ENCODE measurements at regions not wholly inside any gene's neighbourhood (a gene's known extent, or its start where the extent isn't known, plus 50 kb on each side); places are given as distances from the start of the nearest gene placed in this dataset.

DNA sequence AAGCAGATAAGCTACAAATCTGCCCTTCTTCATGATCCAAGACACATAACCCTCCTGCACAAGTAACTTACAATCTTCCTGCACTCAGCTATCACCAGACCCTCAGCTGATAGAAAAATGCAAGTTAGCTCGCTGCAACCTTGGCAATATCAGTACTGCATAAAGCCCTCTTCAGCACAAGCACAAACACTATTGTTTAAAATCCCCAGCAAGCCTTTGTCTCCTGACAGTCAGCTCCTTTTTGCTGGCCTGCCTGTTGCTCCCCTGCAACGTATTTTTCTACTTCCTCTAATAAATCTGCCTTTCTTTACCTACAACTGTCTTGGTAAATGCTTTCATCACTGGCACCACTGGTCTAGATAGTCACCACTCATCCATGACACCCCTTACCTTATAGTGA is 59.8 kb downstream of the BAMBI start:
- Histone ChIP-seq H3K27ac (ENCODE audit: low read depth, low read length) (no peak overlapping the region), H3K79me2 (ENCODE audit: insufficient read depth, low read length) (no peaks in the 10 kb centered on the region), H3K27me3 (ENCODE audit: insufficient read depth, low read length) (peaks cover 2% of the 10 kb centered on the region), H3K9ac (ENCODE audit: low read length) (no peak overlapping the region), H3K4me1 (ENCODE audit: insufficient read depth, low read length) (no peaks in the 10 kb centered on the region), H4K20me1 (ENCODE audit: insufficient read depth, low read length) (no peaks in the 10 kb centered on the region), H2AFZ (ENCODE audit: low read depth, low read length) (no peak overlapping the region), H3K4me2 (ENCODE audit: low read length) (no peak overlapping the region), H3K9me3 (ENCODE audit: insufficient read depth, low read depth, low read length) (peaks cover 5% of the 10 kb centered on the region), H3K4me3 (ENCODE audit: insufficient read depth, low read depth, low read length) (no peak overlapping the region), H3K36me3 (ENCODE audit: insufficient read depth, low read length) (no peaks in the 10 kb centered on the region)
- peaks cover 6% of the 10 kb centered on the region for H3K27me3 Mint-ChIP-seq (ENCODE audit: low read depth, unreplicated experiment)
- no peaks in the 10 kb centered on the region for H3K4me1 Mint-ChIP-seq (ENCODE audit: low read depth, unreplicated experiment)
- no peak overlapping the region for H3K4me3 Mint-ChIP-seq (ENCODE audit: unreplicated experiment)
- no peak overlapping the region for H3K27ac Mint-ChIP-seq (ENCODE audit: unreplicated experiment)
- H3K36me3 Mint-ChIP-seq (ENCODE audit: low read depth, unreplicated experiment), result no peaks in the 10 kb centered on the region
- DNase-seq (ENCODE audit: low read depth) (no peak), FAIRE-seq (no peak)
- TF ChIP-seq EZH2 (IDR thresholded peaks at IDR 0.05; ENCODE audit: insufficient read depth, low read length), result no peak
- TF ChIP-seq, protein P1, sequence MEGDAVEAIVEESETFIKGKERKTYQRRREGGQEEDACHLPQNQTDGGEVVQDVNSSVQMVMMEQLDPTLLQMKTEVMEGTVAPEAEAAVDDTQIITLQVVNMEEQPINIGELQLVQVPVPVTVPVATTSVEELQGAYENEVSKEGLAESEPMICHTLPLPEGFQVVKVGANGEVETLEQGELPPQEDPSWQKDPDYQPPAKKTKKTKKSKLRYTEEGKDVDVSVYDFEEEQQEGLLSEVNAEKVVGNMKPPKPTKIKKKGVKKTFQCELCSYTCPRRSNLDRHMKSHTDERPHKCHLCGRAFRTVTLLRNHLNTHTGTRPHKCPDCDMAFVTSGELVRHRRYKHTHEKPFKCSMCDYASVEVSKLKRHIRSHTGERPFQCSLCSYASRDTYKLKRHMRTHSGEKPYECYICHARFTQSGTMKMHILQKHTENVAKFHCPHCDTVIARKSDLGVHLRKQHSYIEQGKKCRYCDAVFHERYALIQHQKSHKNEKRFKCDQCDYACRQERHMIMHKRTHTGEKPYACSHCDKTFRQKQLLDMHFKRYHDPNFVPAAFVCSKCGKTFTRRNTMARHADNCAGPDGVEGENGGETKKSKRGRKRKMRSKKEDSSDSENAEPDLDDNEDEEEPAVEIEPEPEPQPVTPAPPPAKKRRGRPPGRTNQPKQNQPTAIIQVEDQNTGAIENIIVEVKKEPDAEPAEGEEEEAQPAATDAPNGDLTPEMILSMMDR (IDR thresholded peaks at IDR 0.05; ENCODE audit: insufficient read depth, low read depth, low read length), result no peak
- H3K9me3 Mint-ChIP-seq (ENCODE audit: unreplicated experiment), result peaks cover 6% of the 10 kb centered on the region

DNA sequence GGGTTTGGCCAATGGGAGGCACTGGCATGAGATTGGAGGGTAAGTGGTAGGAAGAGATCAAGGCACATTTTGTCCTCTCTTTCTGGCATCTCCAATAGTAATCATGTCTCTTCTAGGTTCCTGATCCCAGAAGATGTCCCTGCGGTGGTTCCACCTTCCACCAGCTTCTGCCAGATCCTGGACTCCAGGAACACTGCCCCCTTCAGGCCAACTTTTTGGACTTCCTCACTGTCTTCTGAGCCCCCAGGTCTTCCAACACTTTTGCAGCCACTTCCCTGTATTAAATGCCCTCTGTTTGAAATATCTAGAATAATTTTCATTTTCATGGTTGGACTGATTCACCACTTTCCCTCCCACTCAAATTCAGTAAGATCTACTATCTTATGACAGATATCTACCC is 60.9 kb downstream of the BAMBI start:
- TF ChIP-seq, protein P1 (IDR thresholded peaks at IDR 0.05; ENCODE audit: insufficient read depth, low read depth, low read length), result no peak
- TF ChIP-seq EZH2 (IDR thresholded peaks at IDR 0.05; ENCODE audit: insufficient read depth, low read length), result no peak
- Histone ChIP-seq H3K27me3 (ENCODE audit: insufficient read depth, low read length) (peaks cover 2% of the 10 kb centered on the region), H3K4me1 (ENCODE audit: insufficient read depth, low read length) (no peaks in the 10 kb centered on the region), H2AFZ (ENCODE audit: low read depth, low read length) (no peak overlapping the region), H3K9me3 (ENCODE audit: insufficient read depth, low read depth, low read length) (peaks cover 5% of the 10 kb centered on the region), H3K79me2 (ENCODE audit: insufficient read depth, low read length) (no peaks in the 10 kb centered on the region), H3K9ac (ENCODE audit: low read length) (no peak overlapping the region), H4K20me1 (ENCODE audit: insufficient read depth, low read length) (no peaks in the 10 kb centered on the region), H3K4me3 (ENCODE audit: insufficient read depth, low read depth, low read length) (no peak overlapping the region), H3K36me3 (ENCODE audit: insufficient read depth, low read length) (no peaks in the 10 kb centered on the region), H3K27ac (ENCODE audit: low read depth, low read length) (no peak overlapping the region), H3K4me2 (ENCODE audit: low read length) (no peak overlapping the region)
- Mint-ChIP-seq H3K9me3 (ENCODE audit: unreplicated experiment) (peaks cover 3% of the 10 kb centered on the region), H3K4me3 (ENCODE audit: unreplicated experiment) (no peak overlapping the region), H3K4me1 (ENCODE audit: low read depth, unreplicated experiment) (no peaks in the 10 kb centered on the region), H3K27ac (ENCODE audit: unreplicated experiment) (no peak overlapping the region), H3K36me3 (ENCODE audit: low read depth, unreplicated experiment) (no peaks in the 10 kb centered on the region), H3K27me3 (ENCODE audit: low read depth, unreplicated experiment) (peaks cover 6% of the 10 kb centered on the region)
- no peak for FAIRE-seq
- no peak for DNase-seq (ENCODE audit: low read depth)

DNA sequence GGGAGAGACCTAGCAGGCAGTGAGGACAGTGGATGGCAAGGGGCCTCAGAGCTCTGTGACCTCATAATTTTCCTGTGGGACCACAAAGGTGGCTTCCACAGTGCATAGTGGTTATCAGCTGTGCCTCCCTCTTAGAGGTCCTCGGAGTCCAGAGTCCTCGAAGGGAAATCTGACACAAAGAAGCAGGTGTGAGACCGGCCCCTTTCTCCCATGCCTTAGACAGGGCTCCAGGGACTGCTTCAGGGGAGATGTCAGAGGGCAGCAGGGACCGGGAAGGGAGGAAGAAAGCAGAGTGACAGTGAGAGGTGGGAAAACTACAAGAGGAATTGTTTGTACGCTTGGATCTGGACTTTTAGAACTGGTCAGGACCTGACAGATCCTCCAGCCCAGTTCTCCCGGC is 66.3 kb downstream of the BAMBI start:
- no peak overlapping the region for H3K27ac Mint-ChIP-seq (ENCODE audit: unreplicated experiment)
- peaks cover 10% of the 10 kb centered on the region for H3K27me3 Mint-ChIP-seq (ENCODE audit: low read depth, unreplicated experiment)
- H3K9me3 Mint-ChIP-seq (ENCODE audit: unreplicated experiment), result peaks cover 13% of the 10 kb centered on the region
- no peak overlapping the region for H3K4me2 ChIP-seq (ENCODE audit: low read length)
- no peaks in the 10 kb centered on the region for H4K20me1 ChIP-seq (ENCODE audit: insufficient read depth, low read length)
- no peak overlapping the region for H3K9ac ChIP-seq (ENCODE audit: low read length)
- TF ChIP-seq, protein P1 (IDR thresholded peaks at IDR 0.05; ENCODE audit: insufficient read depth, low read depth, low read length), result no peak
- TF ChIP-seq EZH2 (IDR thresholded peaks at IDR 0.05; ENCODE audit: insufficient read depth, low read length), result no peak
- H3K9me3 ChIP-seq (ENCODE audit: insufficient read depth, low read depth, low read length), result peaks cover 4% of the 10 kb centered on the region
- no peaks in the 10 kb centered on the region for H3K36me3 Mint-ChIP-seq (ENCODE audit: low read depth, unreplicated experiment)
- no peaks in the 10 kb centered on the region for H3K36me3 ChIP-seq (ENCODE audit: insufficient read depth, low read length)
- H3K79me2 ChIP-seq (ENCODE audit: insufficient read depth, low read length), result no peaks in the 10 kb centered on the region
- no peak for DNase-seq (ENCODE audit: low read depth)
- H3K27ac ChIP-seq (ENCODE audit: low read depth, low read length), result no peak overlapping the region
- H3K4me3 ChIP-seq (ENCODE audit: insufficient read depth, low read depth, low read length), result no peak overlapping the region
- H3K4me1 Mint-ChIP-seq (ENCODE audit: low read depth, unreplicated experiment), result no peaks in the 10 kb centered on the region
- FAIRE-seq, result no peak
- no peaks in the 10 kb centered on the region for H3K27me3 ChIP-seq (ENCODE audit: insufficient read depth, low read length)
- no peak overlapping the region for H3K4me3 Mint-ChIP-seq (ENCODE audit: unreplicated experiment)
- H3K4me1 ChIP-seq (ENCODE audit: insufficient read depth, low read length), result no peaks in the 10 kb centered on the region
- H2AFZ ChIP-seq (ENCODE audit: low read depth, low read length), result no peak overlapping the region
